B cell (primary cell): ENCODE measurements at regions not wholly inside any gene's neighbourhood (a gene's known extent, or its start where the extent isn't known, plus 50 kb on each side); places are given as distances from the start of the nearest gene placed in this dataset.

ENCODE experiments used
- EZH2 ChIP-seq: IDR thresholded peaks from 2 replicates; pipeline ENCODE4 v1.6.1; 2012; ENCODE audit warnings: borderline replicate concordance, low read depth, mild to moderate bottlenecking, moderate library complexity, low read length; ENCODE audit not compliant: insufficient read depth, poor library complexity, severe bottlenecking
- TF ChIP-seq, protein P1 (sequence below): fragments of 200-600 bp; IDR thresholded peaks from one replicate; pipeline ENCODE4 v1.8.0; 2022; ENCODE audit warnings: antibody characterized with exemption, mild to moderate bottlenecking

- TF ChIP-seq, protein P1, sequence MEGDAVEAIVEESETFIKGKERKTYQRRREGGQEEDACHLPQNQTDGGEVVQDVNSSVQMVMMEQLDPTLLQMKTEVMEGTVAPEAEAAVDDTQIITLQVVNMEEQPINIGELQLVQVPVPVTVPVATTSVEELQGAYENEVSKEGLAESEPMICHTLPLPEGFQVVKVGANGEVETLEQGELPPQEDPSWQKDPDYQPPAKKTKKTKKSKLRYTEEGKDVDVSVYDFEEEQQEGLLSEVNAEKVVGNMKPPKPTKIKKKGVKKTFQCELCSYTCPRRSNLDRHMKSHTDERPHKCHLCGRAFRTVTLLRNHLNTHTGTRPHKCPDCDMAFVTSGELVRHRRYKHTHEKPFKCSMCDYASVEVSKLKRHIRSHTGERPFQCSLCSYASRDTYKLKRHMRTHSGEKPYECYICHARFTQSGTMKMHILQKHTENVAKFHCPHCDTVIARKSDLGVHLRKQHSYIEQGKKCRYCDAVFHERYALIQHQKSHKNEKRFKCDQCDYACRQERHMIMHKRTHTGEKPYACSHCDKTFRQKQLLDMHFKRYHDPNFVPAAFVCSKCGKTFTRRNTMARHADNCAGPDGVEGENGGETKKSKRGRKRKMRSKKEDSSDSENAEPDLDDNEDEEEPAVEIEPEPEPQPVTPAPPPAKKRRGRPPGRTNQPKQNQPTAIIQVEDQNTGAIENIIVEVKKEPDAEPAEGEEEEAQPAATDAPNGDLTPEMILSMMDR = no peak
- TF ChIP-seq EZH2 = no peak
Measured at GRCh38 chr10:85195596-85195995, 867.2 kb downstream of the CCSER2 start.
